ENCODE measurements at regions not wholly inside any gene's neighbourhood (a gene's known extent, or its start where the extent isn't known, plus 50 kb on each side); places are given as distances from the start of the nearest gene placed in this dataset.

DNA sequence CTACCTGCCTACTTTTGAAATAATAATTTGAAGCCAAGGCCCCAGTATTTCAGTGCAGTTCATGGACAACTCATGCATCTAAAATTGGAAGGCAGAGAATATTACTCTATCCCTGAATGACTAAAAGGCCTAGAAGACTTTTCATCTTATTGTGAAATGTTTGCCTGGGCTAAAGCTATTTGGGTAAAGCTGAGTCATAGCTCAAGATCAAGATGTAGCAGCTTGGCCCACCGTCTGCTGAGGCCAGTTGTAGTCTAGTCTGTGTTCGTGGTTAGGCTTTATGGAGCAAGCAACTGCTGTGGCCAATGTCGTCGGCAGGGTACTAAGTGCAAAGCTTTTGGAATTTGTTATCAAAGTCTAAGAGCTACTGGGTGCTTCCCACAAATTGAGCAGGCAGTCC, 929.1 kb downstream of the RAB28 start:
- Histone ChIP-seq H3K9me3 (replicated peaks in 1 of 2; ENCODE audit: control insufficient read depth in 1 of 2, insufficient read depth in 1 of 2, low read length in 2 of 2) (peaks cover 7 to 9% of the 10 kb centered on the region in 2 donors), H3K36me3 (replicated peaks in 1 of 2; ENCODE audit: control insufficient read depth in 1 of 2, insufficient read depth in 2 of 2, low read length in 2 of 2) (no peaks in the 10 kb centered on the region), H2AFZ (ENCODE audit: insufficient read depth, low read depth, low read length, poor library complexity, severe bottlenecking) (no peak overlapping the region), H3K79me2 (ENCODE audit: insufficient read depth, low read length) (no peaks in the 10 kb centered on the region), H3K4me3 (replicated peaks in 1 of 3; ENCODE audit: low read depth in 2 of 3, low read length in 3 of 3) (no peak overlapping the region), H3K4me2 (replicated peaks; ENCODE audit: extremely low read depth, low read length, poor library complexity, severe bottlenecking) (no peak overlapping the region), H3K4me1 (ENCODE audit: control insufficient read depth in 1 of 2, insufficient read depth in 2 of 2, low read length in 2 of 2) (no peaks in the 10 kb centered on the region), H3K27ac (ENCODE audit: low read depth in 1 of 2, low read length in 2 of 2) (no peak overlapping the region), H4K20me1 (ENCODE audit: insufficient read depth, low read length) (no peaks in the 10 kb centered on the region), H3K27me3 (ENCODE audit: control insufficient read depth in 2 of 2, insufficient read depth in 2 of 2, low read length in 2 of 2) (no peaks in the 10 kb centered on the region), H3K9ac (ENCODE audit: insufficient read depth, low read length, poor library complexity, severe bottlenecking) (no peak overlapping the region)
- H3K4me3 Mint-ChIP-seq = no peak overlapping the region
- no peaks in the 10 kb centered on the region for H3K36me3 Mint-ChIP-seq
- intact Hi-C loops (cut with micrococcal nuclease) = no loop called here
- H3K27me3 Mint-ChIP-seq (ENCODE audit: low read depth in 3 of 3) = no peaks in the 10 kb centered on the region
- H3K9me3 Mint-ChIP-seq = peaks cover 0 to 14% (median 3%) of the 10 kb centered on the region in 7 donors
- 79% methylated on average over 4 of the region's 4 CpGs for WGBS (ENCODE audit: insufficient coverage)
- TF ChIP-seq, protein P1, sequence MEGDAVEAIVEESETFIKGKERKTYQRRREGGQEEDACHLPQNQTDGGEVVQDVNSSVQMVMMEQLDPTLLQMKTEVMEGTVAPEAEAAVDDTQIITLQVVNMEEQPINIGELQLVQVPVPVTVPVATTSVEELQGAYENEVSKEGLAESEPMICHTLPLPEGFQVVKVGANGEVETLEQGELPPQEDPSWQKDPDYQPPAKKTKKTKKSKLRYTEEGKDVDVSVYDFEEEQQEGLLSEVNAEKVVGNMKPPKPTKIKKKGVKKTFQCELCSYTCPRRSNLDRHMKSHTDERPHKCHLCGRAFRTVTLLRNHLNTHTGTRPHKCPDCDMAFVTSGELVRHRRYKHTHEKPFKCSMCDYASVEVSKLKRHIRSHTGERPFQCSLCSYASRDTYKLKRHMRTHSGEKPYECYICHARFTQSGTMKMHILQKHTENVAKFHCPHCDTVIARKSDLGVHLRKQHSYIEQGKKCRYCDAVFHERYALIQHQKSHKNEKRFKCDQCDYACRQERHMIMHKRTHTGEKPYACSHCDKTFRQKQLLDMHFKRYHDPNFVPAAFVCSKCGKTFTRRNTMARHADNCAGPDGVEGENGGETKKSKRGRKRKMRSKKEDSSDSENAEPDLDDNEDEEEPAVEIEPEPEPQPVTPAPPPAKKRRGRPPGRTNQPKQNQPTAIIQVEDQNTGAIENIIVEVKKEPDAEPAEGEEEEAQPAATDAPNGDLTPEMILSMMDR (IDR thresholded peaks at IDR 0.05) = no peak
- DNase-seq = no peak
- H3K4me1 Mint-ChIP-seq = no peaks in the 10 kb centered on the region
- no peak overlapping the region for H3K27ac Mint-ChIP-seq

DNA sequence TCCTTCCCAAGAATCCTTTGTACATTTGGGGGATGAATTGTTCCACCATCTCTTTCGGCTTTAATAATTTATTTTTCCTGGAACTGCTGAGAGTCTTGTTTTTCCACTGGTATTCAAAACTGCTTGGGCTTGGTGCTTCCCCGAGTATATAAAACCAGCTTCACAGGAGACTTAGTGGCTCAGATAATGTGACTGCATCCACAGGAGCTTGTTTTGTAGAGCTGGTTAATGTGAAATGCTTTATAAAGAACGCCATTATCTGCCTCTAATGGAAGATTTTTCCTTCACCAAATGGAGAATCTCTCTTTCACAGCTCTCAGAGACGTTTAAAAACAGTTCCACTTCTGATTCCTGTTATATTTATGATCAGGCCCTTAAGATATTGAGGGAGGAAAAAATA, 935.5 kb downstream of the RAB28 start:
- TF ChIP-seq, protein P1 (IDR thresholded peaks at IDR 0.05) = no peak
- no peak overlapping the region for H3K4me2 ChIP-seq (replicated peaks; ENCODE audit: extremely low read depth, low read length, poor library complexity, severe bottlenecking)
- no peak overlapping the region for H2AFZ ChIP-seq (ENCODE audit: insufficient read depth, low read depth, low read length, poor library complexity, severe bottlenecking)
- H3K36me3 Mint-ChIP-seq = no peaks in the 10 kb centered on the region
- H3K4me3 Mint-ChIP-seq = no peak overlapping the region
- no peak overlapping the region for H3K9ac ChIP-seq (ENCODE audit: insufficient read depth, low read length, poor library complexity, severe bottlenecking)
- no peaks in the 10 kb centered on the region for H3K79me2 ChIP-seq (ENCODE audit: insufficient read depth, low read length)
- H3K9me3 ChIP-seq (replicated peaks in 1 of 2; ENCODE audit: control insufficient read depth in 1 of 2, insufficient read depth in 1 of 2, low read length in 2 of 2) = no peaks in the 10 kb centered on the region
- no peak overlapping the region for H3K27ac Mint-ChIP-seq
- no peaks in the 10 kb centered on the region for H3K27me3 ChIP-seq (ENCODE audit: control insufficient read depth in 2 of 2, insufficient read depth in 2 of 2, low read length in 2 of 2)
- no peak overlapping the region for H3K27ac ChIP-seq (ENCODE audit: low read depth in 1 of 2, low read length in 2 of 2)
- intact Hi-C loops (cut with micrococcal nuclease) = no loop called here
- no peaks in the 10 kb centered on the region for H3K4me1 Mint-ChIP-seq
- H4K20me1 ChIP-seq (ENCODE audit: insufficient read depth, low read length) = no peaks in the 10 kb centered on the region
- H3K36me3 ChIP-seq (replicated peaks in 1 of 2; ENCODE audit: control insufficient read depth in 1 of 2, insufficient read depth in 2 of 2, low read length in 2 of 2) = no peaks in the 10 kb centered on the region
- no peak overlapping the region for H3K4me3 ChIP-seq (replicated peaks in 1 of 3; ENCODE audit: low read depth in 2 of 3, low read length in 3 of 3)
- peaks cover 2 to 5% (median 3%) of the 10 kb centered on the region in 7 donors for H3K9me3 Mint-ChIP-seq
- WGBS (ENCODE audit: insufficient coverage) = 100% methylated on average over 1 of the region's 4 CpGs
- no peak for DNase-seq
- no peaks in the 10 kb centered on the region for H3K27me3 Mint-ChIP-seq (ENCODE audit: low read depth in 3 of 3)
- H3K4me1 ChIP-seq (ENCODE audit: control insufficient read depth in 1 of 2, insufficient read depth in 2 of 2, low read length in 2 of 2) = no peaks in the 10 kb centered on the region
